ENCODE measurements at regions not wholly inside any gene's neighbourhood (a gene's known extent, or its start where the extent isn't known, plus 50 kb on each side); places are given as distances from the start of the nearest gene placed in this dataset.

DNA sequence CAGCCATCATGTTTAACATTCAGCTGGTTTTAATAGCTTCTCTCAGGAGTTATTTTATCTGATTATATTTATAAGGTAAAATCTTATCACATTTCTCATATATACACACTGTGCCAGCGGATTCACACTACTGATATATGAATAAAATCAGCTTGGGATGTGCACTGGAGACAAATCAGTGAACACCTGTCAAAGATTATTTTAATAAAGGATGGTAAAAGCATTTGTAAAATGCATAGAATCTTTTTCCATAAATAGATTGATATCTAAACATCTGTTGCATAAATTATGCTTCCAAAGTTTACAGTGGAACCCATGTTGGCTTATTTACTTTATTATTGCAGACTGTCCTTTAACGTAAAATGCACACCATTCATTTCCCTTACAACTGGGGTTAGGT, 1125.8 kb upstream of the CNTN5 start:
- H3K9me3 ChIP-seq (replicated peaks; ENCODE audit: control insufficient read depth, insufficient read depth, low read length): no peaks in the 10 kb centered on the region
- POLR2A ChIA-PET: no interaction called here
- no peak overlapping the region for H3K4me2 ChIP-seq (ENCODE audit: control insufficient read depth, insufficient read depth)
- TF ChIP-seq TCF7 (IDR thresholded peaks at IDR 0.05; ENCODE audit: borderline replicate concordance) (no peak), POLR2AphosphoS2 (IDR thresholded peaks at IDR 0.05; ENCODE audit: low read depth, low read length) (no peak), RUNX3 (IDR thresholded peaks at IDR 0.05; ENCODE audit: low read length) (no peak), MEF2B (IDR thresholded peaks at IDR 0.05; ENCODE audit: partially characterized antibody, poor library complexity, severe bottlenecking) (no peak), MTA2 (IDR thresholded peaks at IDR 0.05; ENCODE audit: low read depth) (no peak), CBX3 (IDR thresholded peaks at IDR 0.05; ENCODE audit: borderline replicate concordance, low read depth) (no peak), RAD51 (IDR thresholded peaks at IDR 0.05) (no peak), NRF1 (conservative IDR thresholded peaks at IDR 0.05; ENCODE audit: low read depth, low read length) (no peak), JUND (IDR thresholded peaks at IDR 0.05; ENCODE audit: low read depth, low read length) (no peak), ZNF217 (IDR thresholded peaks at IDR 0.05) (no peak), SMARCA5 (IDR thresholded peaks at IDR 0.05) (no peak)
- TF ChIP-seq, protein P1, sequence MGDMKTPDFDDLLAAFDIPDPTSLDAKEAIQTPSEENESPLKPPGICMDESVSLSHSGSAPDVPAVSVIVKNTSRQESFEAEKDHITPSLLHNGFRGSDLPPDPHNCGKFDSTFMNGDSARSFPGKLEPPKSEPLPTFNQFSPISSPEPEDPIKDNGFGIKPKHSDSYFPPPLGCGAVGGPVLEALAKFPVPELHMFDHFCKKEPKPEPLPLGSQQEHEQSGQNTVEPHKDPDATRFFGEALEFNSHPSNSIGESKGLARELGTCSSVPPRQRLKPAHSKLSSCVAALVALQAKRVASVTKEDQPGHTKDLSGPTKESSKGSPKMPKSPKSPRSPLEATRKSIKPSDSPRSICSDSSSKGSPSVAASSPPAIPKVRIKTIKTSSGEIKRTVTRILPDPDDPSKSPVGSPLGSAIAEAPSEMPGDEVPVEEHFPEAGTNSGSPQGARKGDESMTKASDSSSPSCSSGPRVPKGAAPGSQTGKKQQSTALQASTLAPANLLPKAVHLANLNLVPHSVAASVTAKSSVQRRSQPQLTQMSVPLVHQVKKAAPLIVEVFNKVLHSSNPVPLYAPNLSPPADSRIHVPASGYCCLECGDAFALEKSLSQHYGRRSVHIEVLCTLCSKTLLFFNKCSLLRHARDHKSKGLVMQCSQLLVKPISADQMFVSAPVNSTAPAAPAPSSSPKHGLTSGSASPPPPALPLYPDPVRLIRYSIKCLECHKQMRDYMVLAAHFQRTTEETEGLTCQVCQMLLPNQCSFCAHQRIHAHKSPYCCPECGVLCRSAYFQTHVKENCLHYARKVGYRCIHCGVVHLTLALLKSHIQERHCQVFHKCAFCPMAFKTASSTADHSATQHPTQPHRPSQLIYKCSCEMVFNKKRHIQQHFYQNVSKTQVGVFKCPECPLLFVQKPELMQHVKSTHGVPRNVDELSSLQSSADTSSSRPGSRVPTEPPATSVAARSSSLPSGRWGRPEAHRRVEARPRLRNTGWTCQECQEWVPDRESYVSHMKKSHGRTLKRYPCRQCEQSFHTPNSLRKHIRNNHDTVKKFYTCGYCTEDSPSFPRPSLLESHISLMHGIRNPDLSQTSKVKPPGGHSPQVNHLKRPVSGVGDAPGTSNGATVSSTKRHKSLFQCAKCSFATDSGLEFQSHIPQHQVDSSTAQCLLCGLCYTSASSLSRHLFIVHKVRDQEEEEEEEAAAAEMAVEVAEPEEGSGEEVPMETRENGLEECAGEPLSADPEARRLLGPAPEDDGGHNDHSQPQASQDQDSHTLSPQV (IDR thresholded peaks at IDR 0.05): no peak
- DNase-seq (ENCODE audit: low read depth, low spot score) (no peak), FAIRE-seq (no peak), ATAC-seq (no peak)
- WGBS (ENCODE audit: insufficient coverage, insufficient replicate concordance, low lambda C conversion rate, missing lambda C conversion rate): 16% methylated on average over 2 of the region's 2 CpGs
- H3K4me1 ChIP-seq (ENCODE audit: control insufficient read depth, insufficient read depth, low read length): no peaks in the 10 kb centered on the region
- intact Hi-C loops (cut with micrococcal nuclease; ENCODE audit: unreplicated experiment): no loop called here
- H3K36me3 ChIP-seq (ENCODE audit: control insufficient read depth in 2 of 2, insufficient read depth in 2 of 2, low read length in 1 of 2): no peaks in the 10 kb centered on the region
- no TSS peak for BruUV-seq (replicated peaks)
- no peak overlapping the region for H3K4me3 ChIP-seq
- no peak overlapping the region for H2AFZ ChIP-seq (ENCODE audit: control insufficient read depth, low read depth, low read length)
- H3K27me3 ChIP-seq (replicated peaks in 1 of 2; ENCODE audit: control insufficient read depth in 2 of 2, insufficient read depth in 2 of 2, low read length in 1 of 2): no peaks in the 10 kb centered on the region
- SMC1A ChIA-PET (ENCODE audit: uncharacterized antibody, unreplicated experiment): no interaction called here
- H3K9ac ChIP-seq (ENCODE audit: control insufficient read depth, insufficient read depth, low read length): no peak overlapping the region
- no peaks in the 10 kb centered on the region for H3K79me2 ChIP-seq (ENCODE audit: control insufficient read depth, insufficient read depth, low read length)
- no peak overlapping the region for H3K27ac ChIP-seq (ENCODE audit: control insufficient read depth, insufficient read depth)
- RAD21 ChIA-PET (ENCODE audit: unreplicated experiment): no interaction called here
- in situ Hi-C loops (cut with MboI): no loop called here
- CTCF ChIA-PET: no interaction called here
- H4K20me1 ChIP-seq (ENCODE audit: control insufficient read depth, insufficient read depth): no peaks in the 10 kb centered on the region

Data from GM12878 (cell line).